NOMO-1 (cell line): ENCODE measurements at regions not wholly inside any gene's neighbourhood (a gene's known extent, or its start where the extent isn't known, plus 50 kb on each side); places are given as distances from the start of the nearest gene placed in this dataset.

Experiments
- DNase-seq, 2 experiments: peaks; one replicate each; lab custom pipeline; 2025; ENCODE audit not compliant: unreplicated experiment in 2 of 2; lab: John Stamatoyannopoulos, UW

DNA sequence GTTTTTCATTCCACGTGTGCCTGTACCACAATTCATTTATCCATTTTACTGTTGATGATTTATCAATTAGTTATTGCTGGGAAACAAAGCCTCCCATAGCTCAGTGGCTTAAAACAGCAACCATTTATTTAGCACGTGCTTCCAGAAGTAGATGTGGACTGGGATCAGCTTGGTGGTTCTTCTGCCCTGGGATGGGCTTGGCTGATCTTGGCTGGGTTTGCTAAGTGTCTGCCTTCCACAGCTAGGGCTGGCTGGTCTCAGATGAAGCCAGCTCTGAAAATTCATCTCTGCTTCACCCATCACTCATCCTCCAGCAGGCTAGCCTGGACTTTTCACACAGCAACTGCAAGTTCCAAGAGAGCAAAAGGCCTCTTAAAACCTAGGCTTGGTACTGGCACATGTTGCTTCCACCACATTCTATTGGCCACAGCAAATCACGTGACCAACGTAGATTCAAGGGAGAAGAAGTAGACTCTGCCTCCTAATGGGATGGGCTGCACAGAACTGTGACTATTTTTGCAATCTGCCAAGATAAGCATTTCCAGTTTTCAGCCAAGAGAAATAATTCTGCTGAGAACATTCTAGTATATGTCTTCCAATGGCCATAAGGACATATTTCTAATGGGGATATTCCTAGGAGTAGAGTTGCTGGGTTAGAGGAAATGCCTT, 124.9 kb downstream of the MN1 start:
- DNase-seq, result no peak

DNA sequence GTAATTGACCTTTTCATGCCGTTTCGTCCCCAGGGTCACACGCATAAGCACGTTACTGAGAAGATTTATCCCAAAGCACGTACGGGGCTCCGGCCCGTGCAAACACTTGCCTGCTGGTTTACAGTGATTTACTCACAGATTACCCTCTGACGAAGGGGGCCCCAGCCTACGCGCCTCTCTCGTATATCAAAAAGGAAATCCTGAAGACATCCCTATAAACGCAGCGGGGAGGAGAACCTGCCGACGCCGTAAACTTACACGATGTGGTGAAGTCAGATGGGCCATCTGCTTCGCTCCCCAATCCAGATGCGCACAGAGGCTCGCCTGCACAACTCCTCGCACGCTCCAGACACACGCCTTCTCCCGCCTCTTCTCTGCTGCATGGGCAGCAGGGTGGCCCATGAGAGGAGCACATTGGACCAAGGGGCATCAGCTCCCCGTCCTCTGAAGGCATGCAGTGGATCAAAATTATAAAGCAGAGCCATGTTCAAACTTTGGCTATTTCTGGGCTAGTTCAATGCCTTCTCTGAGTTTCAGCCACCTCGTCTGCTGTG, 123.6 kb downstream of the MN1 start:
- no peak for DNase-seq

DNA sequence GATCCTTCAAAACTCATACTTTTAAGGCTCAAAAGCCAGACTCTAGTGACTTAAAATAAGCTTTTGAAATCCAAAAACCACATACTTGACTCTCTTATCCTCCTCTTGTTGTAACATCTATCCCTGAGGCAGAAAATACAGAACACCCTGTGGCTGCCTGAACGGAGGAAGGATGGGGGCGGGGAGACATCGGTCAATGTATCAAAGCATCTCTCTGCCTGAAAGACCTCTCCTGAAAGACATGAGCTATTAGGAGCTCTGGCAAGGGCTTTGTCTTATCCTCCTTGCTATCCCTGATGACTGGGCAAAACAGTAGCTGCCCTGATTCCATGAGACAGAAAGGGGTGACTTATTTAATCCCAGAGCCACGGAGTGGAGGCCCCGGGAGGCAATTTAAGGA, 122.4 kb downstream of the MN1 start:
- DNase-seq, result no peak

- DNase-seq, result no peak
Measured at GRCh38 chr22:27679693-27680488, 121.7 kb downstream of the MN1 start.

DNA sequence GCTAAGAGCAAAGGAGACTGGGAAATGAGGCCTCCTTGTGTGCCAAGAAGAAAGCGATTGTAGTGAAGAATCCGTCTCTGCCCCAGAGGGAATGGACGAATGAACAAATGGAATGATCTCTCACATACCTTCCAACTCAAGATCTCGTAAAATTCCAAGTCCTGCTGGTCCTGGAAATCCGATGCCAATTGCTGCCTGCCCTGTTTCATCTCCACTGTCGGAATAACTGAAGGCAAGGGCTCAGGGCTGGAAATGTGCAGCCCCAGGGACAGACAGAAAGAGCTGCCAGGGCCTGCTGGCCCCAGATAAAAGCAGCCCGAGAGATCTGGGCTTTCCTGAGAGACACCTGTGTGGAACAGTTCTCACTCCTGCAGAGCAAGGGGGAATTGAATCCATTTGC, 120.9 kb downstream of the MN1 start:
- DNase-seq, result no peak

GRCh38 chr22:27681037-27681436, 120.5 kb downstream of the MN1 start:
- DNase-seq, result no peak

DNA sequence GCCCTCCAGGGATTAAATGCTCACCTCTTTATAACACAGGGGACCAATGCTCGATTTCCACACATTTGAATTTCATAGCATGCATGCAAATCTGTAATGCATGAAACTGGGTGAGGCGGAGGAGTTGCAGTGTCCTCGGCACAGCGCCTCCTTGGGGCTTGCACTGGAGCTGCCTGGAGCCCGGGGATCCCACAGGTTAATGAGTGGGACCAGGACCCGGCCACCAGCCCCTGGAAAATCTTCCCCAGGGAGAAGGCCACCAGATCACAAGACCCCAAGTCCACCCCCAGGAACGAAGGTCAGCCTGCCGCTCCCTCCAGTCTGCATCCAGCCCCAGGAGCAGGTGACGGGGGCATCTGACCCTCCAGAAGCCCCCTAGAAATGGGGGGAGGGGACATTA, 119.1 kb downstream of the MN1 start:
- DNase-seq, result no peak

DNA sequence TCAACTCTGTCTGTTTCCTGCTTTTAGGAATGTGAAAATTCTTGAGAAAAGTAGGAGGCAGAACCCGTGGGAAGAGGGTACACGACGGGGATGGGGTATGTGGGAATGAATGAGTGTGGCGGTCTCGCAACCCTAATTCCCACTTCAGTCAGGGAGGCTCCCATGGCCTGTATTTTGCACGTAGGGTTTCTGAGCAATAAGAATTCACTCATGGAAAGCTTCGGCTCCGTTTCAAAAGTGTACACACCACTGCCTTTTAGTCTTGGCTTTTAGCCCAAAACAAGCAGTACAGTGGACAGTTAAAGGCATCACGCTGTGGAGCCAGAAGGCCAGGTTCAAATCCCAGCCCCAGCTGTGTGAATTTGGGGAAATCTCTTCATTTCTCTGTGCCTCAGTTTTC, 116.7 kb downstream of the MN1 start:
- no peak for DNase-seq

GRCh38 chr22:27685515-27685914, 116.0 kb downstream of the MN1 start:
- no peak for DNase-seq

- DNase-seq, result no peak
Measured at GRCh38 chr22:27685970-27686369, 115.6 kb downstream of the MN1 start.

GRCh38 chr22:27686534-27686933, 115.0 kb downstream of the MN1 start:
- no peak for DNase-seq

GRCh38 chr22:27687984-27688545, 113.5 kb downstream of the MN1 start:
- DNase-seq, result no peak

- DNase-seq, result no peak
Measured at GRCh38 chr22:27689664-27690063, 111.9 kb downstream of the MN1 start.

DNA sequence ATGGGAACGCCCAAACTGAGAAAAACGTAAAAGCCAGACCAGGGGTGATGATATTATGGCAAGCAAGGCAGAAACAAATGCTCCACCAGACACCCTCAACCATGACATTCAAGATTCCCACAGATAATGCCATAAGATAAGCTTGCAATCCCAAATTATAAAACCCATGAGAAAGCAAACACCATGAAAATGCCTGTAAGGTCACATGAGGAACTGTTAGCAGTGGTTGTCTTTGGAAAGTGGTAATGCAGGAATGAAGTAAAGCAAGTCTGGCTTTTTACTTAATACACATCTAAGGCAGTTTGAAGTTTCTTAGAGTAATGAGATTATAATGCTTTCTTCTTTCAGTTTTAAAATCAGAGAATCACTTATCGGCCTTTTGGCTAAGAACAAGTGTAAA, 111.0 kb downstream of the MN1 start:
- no peak for DNase-seq

- no peak for DNase-seq
Measured at GRCh38 chr22:27692243-27692642, 109.3 kb downstream of the MN1 start.

GRCh38 chr22:27695925-27696324, 105.6 kb downstream of the MN1 start:
- DNase-seq, result no peak

DNA sequence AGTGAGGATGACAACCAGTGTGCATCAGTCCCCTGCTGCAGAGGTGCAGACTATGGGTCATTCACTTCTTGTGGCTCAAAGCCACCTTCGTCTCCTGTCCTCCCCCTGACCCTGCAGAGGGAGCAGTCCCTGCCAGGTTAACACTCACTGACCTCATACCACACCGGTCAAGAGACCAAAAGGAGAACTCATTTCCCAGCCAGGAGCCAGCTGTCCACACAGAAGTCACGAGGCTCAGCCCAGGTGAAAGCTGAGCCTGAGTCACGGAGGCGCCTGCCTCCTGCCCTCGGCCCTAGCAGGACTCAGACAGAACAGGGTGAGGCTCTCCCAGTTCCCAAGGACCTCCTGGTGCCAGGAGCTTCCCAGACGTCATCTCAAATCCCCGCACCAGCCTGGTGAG, 103.7 kb downstream of the MN1 start:
- no peak for DNase-seq
